ENCODE measurements at regions not wholly inside any gene's neighbourhood (a gene's known extent, or its start where the extent isn't known, plus 50 kb on each side); places are given as distances from the start of the nearest gene placed in this dataset.

DNA sequence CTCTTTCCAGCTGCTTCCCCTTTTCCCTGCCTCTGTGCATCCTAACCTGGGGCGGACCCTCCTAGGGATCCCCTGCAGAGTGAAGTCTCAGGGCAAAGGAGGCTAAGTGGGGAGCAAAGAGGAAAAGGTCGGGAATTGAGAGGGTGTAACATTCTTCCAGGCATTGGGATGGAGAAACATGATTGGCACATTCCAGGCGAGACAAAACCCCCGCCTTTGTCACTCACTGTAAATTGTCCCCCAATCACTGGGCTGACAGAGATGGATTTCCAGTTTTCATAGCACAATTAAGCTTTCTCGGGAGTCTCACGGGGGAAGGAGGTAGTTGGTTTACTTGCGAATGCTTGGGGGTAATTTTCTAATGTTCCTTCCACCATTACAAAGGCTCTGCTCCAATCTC, 74.9 kb downstream of the MIAT start:
- ATAC-seq (ENCODE audit: insufficient read depth, low FRiP score) (no peak), DNase-seq (no peak)
- TF ChIP-seq, protein P1, sequence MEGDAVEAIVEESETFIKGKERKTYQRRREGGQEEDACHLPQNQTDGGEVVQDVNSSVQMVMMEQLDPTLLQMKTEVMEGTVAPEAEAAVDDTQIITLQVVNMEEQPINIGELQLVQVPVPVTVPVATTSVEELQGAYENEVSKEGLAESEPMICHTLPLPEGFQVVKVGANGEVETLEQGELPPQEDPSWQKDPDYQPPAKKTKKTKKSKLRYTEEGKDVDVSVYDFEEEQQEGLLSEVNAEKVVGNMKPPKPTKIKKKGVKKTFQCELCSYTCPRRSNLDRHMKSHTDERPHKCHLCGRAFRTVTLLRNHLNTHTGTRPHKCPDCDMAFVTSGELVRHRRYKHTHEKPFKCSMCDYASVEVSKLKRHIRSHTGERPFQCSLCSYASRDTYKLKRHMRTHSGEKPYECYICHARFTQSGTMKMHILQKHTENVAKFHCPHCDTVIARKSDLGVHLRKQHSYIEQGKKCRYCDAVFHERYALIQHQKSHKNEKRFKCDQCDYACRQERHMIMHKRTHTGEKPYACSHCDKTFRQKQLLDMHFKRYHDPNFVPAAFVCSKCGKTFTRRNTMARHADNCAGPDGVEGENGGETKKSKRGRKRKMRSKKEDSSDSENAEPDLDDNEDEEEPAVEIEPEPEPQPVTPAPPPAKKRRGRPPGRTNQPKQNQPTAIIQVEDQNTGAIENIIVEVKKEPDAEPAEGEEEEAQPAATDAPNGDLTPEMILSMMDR (IDR thresholded peaks at IDR 0.05; ENCODE audit: control extremely low read depth, extremely low read depth): no peak

DNA sequence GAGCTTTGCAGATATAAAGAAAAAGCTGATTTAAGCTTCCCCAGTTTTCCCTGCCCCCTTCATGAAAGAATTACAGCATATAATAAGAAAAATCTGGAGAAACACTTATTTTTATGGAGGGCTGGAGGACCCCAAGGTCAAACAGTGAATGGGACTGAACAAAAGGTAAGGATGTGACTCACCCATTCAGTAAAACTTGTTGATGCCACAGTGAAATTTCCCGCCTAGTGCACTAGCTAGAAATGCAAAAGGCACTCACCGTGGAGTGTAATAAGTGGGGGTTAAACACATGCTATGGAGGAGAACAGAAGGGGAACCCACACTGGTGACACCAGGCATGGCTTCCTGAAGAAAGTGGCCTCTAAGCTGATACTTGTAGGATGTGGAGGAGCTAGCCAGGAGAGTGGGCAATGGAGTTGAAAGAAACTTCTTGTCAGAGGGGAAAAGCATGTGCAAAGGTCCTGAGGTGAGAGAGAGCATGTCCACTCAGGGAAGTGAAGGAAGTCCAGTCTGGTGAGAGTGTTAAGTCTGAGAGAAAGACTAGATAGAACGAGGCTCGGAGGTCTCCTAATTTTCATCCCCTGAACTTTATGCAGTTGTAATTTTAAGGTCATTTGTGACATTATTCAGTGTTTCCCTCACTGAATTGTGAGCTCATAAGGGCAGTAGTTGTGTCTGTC, 77.1 kb downstream of the MIAT start:
- Histone ChIP-seq H3K4me3 (no peak overlapping the region), H3K9me3 (ENCODE audit: control insufficient read depth in 4 of 4, insufficient read depth in 3 of 4, low read length in 3 of 4) (peaks cover 0 to 3% (median 0%) of the 10 kb centered on the region in 4 donors), H3K27me3 (ENCODE audit: control insufficient read depth in 3 of 3, insufficient read depth in 3 of 3, low read length in 2 of 3) (no peaks in the 10 kb centered on the region), H3K9ac (ENCODE audit: insufficient read depth in 1 of 2, low read length in 2 of 2) (no peak overlapping the region), H3K4me1 (ENCODE audit: control insufficient read depth in 5 of 5, insufficient read depth in 5 of 5, low read length in 5 of 5) (peaks cover 0 to 4% (median 0%) of the 10 kb centered on the region in 5 donors), H3K27ac (ENCODE audit: low read depth in 1 of 2, low read length in 1 of 2) (no peak overlapping the region), H3K36me3 (ENCODE audit: control insufficient read depth in 4 of 4, insufficient read depth in 4 of 4, low read length in 4 of 4) (peaks cover 0 to 6% (median 1%) of the 10 kb centered on the region in 4 donors)
- no peak for ATAC-seq (ENCODE audit: insufficient read depth, low FRiP score)
- WGBS, 2 donors: 93 to 97% methylated on average over 4 of the region's 4 CpGs
- DNase-seq: no peak
- TF ChIP-seq, protein P1 (IDR thresholded peaks at IDR 0.05; ENCODE audit: control extremely low read depth, extremely low read depth): no peak

More for the DNA sequence above, 74.9 kb downstream of the MIAT start:
- no peaks in the 10 kb centered on the region for H3K27me3 ChIP-seq (ENCODE audit: control insufficient read depth in 3 of 3, insufficient read depth in 3 of 3, low read length in 2 of 3)
- H3K27ac ChIP-seq (ENCODE audit: low read depth in 1 of 2, low read length in 1 of 2): no peak overlapping the region
- peaks cover 0 to 5% (median 1%) of the 10 kb centered on the region in 4 donors for H3K36me3 ChIP-seq (ENCODE audit: control insufficient read depth in 4 of 4, insufficient read depth in 4 of 4, low read length in 4 of 4)
- no peak overlapping the region for H3K9ac ChIP-seq (ENCODE audit: insufficient read depth in 1 of 2, low read length in 2 of 2)
- peaks cover 0 to 4% (median 0%) of the 10 kb centered on the region in 5 donors for H3K4me1 ChIP-seq (ENCODE audit: control insufficient read depth in 5 of 5, insufficient read depth in 5 of 5, low read length in 5 of 5)
- peaks cover 0 to 5% (median 0%) of the 10 kb centered on the region in 4 donors for H3K9me3 ChIP-seq (ENCODE audit: control insufficient read depth in 4 of 4, insufficient read depth in 3 of 4, low read length in 3 of 4)
- no peak overlapping the region for H3K4me3 ChIP-seq
- WGBS, 2 donors: 95 to 97% methylated on average over 7 of the region's 7 CpGs

DNA sequence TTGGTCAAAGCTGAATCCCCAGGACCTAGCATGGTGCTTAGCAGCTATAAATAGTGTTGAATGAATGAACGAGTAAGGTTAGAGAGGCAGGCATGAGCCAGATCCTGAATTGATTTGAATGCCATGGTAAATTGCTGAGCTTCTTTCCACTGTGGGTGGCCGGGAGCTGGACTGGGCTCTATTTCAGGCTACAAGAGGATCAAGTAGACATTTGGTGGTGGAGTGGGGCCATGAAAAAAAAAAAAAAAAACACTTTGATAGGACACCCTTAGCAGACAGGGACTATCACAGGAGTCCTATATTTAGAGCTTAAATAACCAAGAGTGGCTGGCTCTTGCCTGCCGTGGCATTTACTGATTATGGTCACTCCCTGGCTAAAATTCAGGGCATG, 77.6 kb downstream of the MIAT start:
- Histone ChIP-seq H3K4me1 (ENCODE audit: control insufficient read depth in 5 of 5, insufficient read depth in 5 of 5, low read length in 5 of 5) (peaks cover 0 to 4% (median 0%) of the 10 kb centered on the region in 5 donors), H3K9me3 (ENCODE audit: control insufficient read depth in 4 of 4, insufficient read depth in 3 of 4, low read length in 3 of 4) (peaks cover 0 to 3% (median 0%) of the 10 kb centered on the region in 4 donors), H3K36me3 (ENCODE audit: control insufficient read depth in 4 of 4, insufficient read depth in 4 of 4, low read length in 4 of 4) (peaks cover 0 to 6% (median 1%) of the 10 kb centered on the region in 4 donors), H3K27ac (ENCODE audit: low read depth in 1 of 2, low read length in 1 of 2) (no peak overlapping the region), H3K9ac (ENCODE audit: insufficient read depth in 1 of 2, low read length in 2 of 2) (no peak overlapping the region), H3K4me3 (no peak overlapping the region), H3K27me3 (ENCODE audit: control insufficient read depth in 3 of 3, insufficient read depth in 3 of 3, low read length in 2 of 3) (no peaks in the 10 kb centered on the region)
- DNase-seq (no peak), ATAC-seq (ENCODE audit: insufficient read depth, low FRiP score) (no peak)
- WGBS, 2 donors: 94 to 96% methylated on average over 3 of the region's 3 CpGs
- TF ChIP-seq, protein P1 (IDR thresholded peaks at IDR 0.05; ENCODE audit: control extremely low read depth, extremely low read depth): no peak

Measured in lung (tissue), 11 donors.